ENCODE measurements at regions not wholly inside any gene's neighbourhood (a gene's known extent, or its start where the extent isn't known, plus 50 kb on each side); places are given as distances from the start of the nearest gene placed in this dataset.

- H3K27ac Mint-ChIP-seq, result peak overlapping the region in 1 of 3 experiments; percentile 49; a peak in 1 of 7 replicates
- H3K4me1 Mint-ChIP-seq, result peaks cover 10 to 11% of the 10 kb centered on the region in 2 experiments
- H2BK15ac ChIP-seq (ENCODE audit: low read depth, low read length), result no peak overlapping the region
- H3K18ac ChIP-seq (ENCODE audit: insufficient read length, low read depth, low read length), result no peak overlapping the region
- no peak overlapping the region for H3K56ac ChIP-seq (ENCODE audit: insufficient read length, low read depth, low read length)
- no peak overlapping the region for H4K5ac ChIP-seq (ENCODE audit: insufficient read length, low read depth, low read length)
- no peak overlapping the region for H3K14ac ChIP-seq (ENCODE audit: insufficient read depth, low read length)
- no peak overlapping the region for H2AFZ ChIP-seq (ENCODE audit: low read length)
- no peaks in the 10 kb centered on the region for H4K20me1 ChIP-seq (ENCODE audit: control insufficient read depth, insufficient read depth, insufficient read length)
- H4K8ac ChIP-seq (replicated peaks; ENCODE audit: insufficient read length, low read depth, low read length), result no peak overlapping the region
- no peak overlapping the region for H4K91ac ChIP-seq (ENCODE audit: insufficient read length, low read depth, low read length)
- no peaks in the 10 kb centered on the region for H3K79me1 ChIP-seq (ENCODE audit: insufficient read depth, low read depth, low read length, poor library complexity, severe bottlenecking)
- H3K27me3 Mint-ChIP-seq (ENCODE audit: low read depth), result no peaks in the 10 kb centered on the region
- no peak overlapping the region for H3K27ac ChIP-seq (ENCODE audit: insufficient read length, low read depth, low read length)
- no peak overlapping the region for H3T11ph ChIP-seq (ENCODE audit: low read length)
- no peak overlapping the region for H3K4me3 Mint-ChIP-seq
- WGBS (ENCODE audit: extremely low coverage, insufficient read length, low lambda C conversion rate), result no CpG with 5 or more reads among the region's 4 CpGs
- H2BK120ac ChIP-seq (ENCODE audit: low read depth, low read length, poor library complexity, severe bottlenecking), result no peak overlapping the region
- no peak overlapping the region for H2BK20ac ChIP-seq (ENCODE audit: low read depth, low read length, poor library complexity, severe bottlenecking)
- no peak for DNase-seq
- no peak overlapping the region for H3K9ac ChIP-seq (ENCODE audit: extremely low read depth, insufficient read length, low read length)
- H3K9me3 Mint-ChIP-seq, result no peaks in the 10 kb centered on the region
- peaks cover 2% of the 10 kb centered on the region; the same call in 1 of the 2 replicates for H3K4me1 ChIP-seq (ENCODE audit: insufficient read depth, low read length)
- no peak overlapping the region for H3K23ac ChIP-seq (ENCODE audit: insufficient read length, low read depth, low read length)
- TF ChIP-seq, protein P1, sequence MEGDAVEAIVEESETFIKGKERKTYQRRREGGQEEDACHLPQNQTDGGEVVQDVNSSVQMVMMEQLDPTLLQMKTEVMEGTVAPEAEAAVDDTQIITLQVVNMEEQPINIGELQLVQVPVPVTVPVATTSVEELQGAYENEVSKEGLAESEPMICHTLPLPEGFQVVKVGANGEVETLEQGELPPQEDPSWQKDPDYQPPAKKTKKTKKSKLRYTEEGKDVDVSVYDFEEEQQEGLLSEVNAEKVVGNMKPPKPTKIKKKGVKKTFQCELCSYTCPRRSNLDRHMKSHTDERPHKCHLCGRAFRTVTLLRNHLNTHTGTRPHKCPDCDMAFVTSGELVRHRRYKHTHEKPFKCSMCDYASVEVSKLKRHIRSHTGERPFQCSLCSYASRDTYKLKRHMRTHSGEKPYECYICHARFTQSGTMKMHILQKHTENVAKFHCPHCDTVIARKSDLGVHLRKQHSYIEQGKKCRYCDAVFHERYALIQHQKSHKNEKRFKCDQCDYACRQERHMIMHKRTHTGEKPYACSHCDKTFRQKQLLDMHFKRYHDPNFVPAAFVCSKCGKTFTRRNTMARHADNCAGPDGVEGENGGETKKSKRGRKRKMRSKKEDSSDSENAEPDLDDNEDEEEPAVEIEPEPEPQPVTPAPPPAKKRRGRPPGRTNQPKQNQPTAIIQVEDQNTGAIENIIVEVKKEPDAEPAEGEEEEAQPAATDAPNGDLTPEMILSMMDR (conservative IDR thresholded peaks at IDR 0.05), result no peak
- H3K4ac ChIP-seq (ENCODE audit: low read depth, low read length), result no peak overlapping the region
- H2AK5ac ChIP-seq (ENCODE audit: insufficient read length, low read length), result no peak overlapping the region
- no peaks in the 10 kb centered on the region for H3K27me3 ChIP-seq (ENCODE audit: insufficient read depth, low read length)
- H3K79me2 ChIP-seq (ENCODE audit: insufficient read depth, low read length), result no peaks in the 10 kb centered on the region
- no peak overlapping the region for H2BK12ac ChIP-seq (ENCODE audit: insufficient read length, low read depth, low read length)
- no peaks in the 10 kb centered on the region for H3K23me2 ChIP-seq (ENCODE audit: insufficient read length, low read depth, low read length, poor library complexity, severe bottlenecking)
- H3K4me2 ChIP-seq (ENCODE audit: insufficient read depth, insufficient read length, low read length), result no peak overlapping the region
- no peak overlapping the region for H2BK5ac ChIP-seq (ENCODE audit: insufficient read length, low read length)
- H3K9me3 ChIP-seq (ENCODE audit: control insufficient read depth, low read depth, low read length), result no peaks in the 10 kb centered on the region
- H3K36me3 Mint-ChIP-seq (ENCODE audit: insufficient read depth in 1 of 3, low read depth in 3 of 3), result no peaks in the 10 kb centered on the region
These were observed 81.3 kb upstream of the ARHGAP20 start for GRCh38 chr11:110793556-110793955.
